NAMALWA (cell line): ENCODE measurements at regions not wholly inside any gene's neighbourhood (a gene's known extent, or its start where the extent isn't known, plus 50 kb on each side); places are given as distances from the start of the nearest gene placed in this dataset.
"Not testable (repeated sequence)": the region's sequence is repeated elsewhere in the genome, so short reads cannot be mapped to it uniquely, and the experiment has no call there.

Source experiments
- DNase-seq: peaks from one replicate; pipeline ENCODE4 v3.0.0-alpha.2; 2015; ENCODE audit warnings: low spot score

- no peak for DNase-seq
Measured at GRCh38 chr15:79539401-79539800, 107.3 kb downstream of the MINAR1 start.

DNA sequence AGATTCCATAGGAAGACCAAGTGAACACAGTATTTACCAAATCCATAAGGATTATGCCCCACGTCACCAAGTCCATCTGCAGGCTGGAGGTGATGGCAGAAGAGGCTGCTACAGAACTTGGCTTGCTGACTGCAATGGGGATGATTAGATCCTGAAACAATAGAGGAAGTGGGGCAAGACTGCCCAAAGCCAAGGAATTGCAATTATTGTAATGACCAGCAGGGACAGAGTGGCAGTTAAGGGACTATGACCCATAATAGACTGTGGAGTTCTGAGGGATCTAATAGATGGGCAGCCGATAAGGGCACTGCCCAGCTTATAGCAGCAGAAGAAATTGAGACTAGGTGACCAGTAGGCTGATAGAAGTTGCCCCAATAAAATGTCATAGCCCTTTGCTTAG is 108.4 kb downstream of the MINAR1 start:
- peak; percentile 8 for DNase-seq

- no peak for DNase-seq
Measured at GRCh38 chr15:79541196-79541595, 109.1 kb downstream of the MINAR1 start.

DNA sequence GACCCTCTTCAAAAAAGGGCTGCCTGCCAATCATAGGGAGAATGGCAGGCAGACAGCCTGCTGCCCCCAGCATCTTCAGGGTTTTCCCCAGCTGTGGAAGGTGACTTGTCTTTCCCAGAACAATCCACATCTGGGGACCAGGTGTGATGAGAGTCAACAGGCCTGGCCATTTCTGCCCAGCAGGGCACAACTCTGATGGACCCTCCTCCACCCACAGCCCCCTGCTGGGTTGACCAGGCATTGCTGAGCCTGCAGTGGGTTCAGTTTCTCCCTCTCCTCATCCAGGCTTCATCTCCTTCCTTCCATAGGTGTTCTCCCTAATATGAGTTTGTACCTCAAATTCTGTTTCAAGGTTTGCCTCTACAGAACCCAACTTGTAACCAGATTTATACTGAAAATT is 111.0 kb downstream of the MINAR1 start:
- DNase-seq: no peak

DNA sequence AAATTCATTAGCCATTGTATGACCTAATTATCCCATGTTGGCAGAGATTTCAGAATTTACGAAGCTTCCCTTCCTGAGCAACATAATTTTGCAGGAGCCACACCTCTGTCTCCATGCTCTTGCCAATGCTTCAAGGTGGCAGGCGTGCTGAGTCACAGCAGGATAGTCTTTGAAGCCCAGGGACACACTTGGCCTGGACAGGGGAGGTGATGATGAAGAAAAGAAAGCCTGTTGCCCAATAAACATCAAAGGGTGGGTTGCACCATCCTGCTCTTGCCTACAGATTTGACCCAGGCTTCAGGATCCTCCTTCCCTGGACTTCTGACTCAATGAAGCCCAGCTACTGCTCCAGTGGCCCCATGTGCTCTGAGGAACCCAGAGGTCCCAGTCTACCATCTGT is 117.1 kb downstream of the MINAR1 start:
- DNase-seq: no peak

DNA sequence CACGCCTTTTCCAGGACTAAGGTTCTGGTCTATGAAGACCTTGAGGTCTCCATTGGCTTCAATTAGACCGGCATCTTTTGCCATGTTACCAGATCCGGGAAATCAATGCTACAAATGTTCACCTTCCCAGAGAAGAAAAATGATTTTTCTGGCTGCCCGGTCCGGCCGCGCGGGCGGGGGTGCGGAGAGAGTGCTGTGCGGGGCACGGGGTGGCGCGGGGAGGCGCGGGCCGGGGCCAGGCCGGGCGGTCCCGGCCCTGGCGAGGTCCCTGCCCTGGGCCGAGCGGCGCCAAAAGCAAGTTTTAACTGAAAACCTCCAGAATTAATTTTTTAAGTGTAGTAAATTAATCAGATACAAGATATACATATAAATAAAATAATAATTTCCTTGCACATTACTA is 128.2 kb downstream of the MINAR1 start:
- DNase-seq: no peak

GRCh38 chr15:79561982-79562381 is 129.8 kb downstream of the MINAR1 start:
- no peak for DNase-seq

GRCh38 chr15:79562403-79562815 is 130.3 kb downstream of the MINAR1 start:
- DNase-seq: no peak

DNA sequence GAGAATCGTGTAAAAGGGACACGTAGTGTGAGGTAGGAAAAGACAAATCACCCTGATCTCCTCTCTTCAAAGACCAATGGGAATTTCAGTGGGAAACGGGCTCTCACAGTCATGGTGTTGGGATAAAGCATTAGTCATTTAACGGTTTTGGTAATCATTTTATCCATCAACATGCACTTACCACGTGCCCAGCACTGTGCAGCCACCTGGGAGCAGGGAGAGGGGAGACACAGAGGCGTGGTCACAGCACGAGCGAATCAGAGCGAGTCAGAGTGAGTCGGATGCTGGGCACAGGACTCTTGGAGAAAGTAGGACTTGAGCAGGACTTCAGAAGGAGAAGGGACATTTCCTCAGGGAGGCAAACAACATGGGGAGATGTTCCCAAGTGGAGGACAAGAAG is 130.8 kb downstream of the MINAR1 start:
- DNase-seq: no peak

DNA sequence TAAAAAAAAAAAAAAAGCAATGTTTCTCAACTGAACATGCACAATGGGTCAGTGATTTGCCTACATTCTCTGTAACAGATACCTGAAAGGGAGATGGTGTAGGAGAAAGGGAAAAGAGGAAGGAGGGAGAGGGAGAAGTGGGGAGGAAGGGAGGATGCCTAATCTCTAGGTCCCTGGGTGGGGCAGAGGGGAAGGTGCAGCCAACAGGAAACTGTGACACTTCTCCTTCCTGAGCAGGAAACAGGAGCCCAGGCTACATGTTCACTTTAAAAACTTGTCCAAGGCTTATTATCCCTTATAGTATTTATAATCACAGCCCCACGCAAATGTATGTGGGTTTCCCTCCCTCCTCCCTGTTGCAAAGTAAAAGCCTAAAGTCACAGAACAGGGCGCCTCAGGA is 137.9 kb downstream of the MINAR1 start:
- DNase-seq: no peak

DNA sequence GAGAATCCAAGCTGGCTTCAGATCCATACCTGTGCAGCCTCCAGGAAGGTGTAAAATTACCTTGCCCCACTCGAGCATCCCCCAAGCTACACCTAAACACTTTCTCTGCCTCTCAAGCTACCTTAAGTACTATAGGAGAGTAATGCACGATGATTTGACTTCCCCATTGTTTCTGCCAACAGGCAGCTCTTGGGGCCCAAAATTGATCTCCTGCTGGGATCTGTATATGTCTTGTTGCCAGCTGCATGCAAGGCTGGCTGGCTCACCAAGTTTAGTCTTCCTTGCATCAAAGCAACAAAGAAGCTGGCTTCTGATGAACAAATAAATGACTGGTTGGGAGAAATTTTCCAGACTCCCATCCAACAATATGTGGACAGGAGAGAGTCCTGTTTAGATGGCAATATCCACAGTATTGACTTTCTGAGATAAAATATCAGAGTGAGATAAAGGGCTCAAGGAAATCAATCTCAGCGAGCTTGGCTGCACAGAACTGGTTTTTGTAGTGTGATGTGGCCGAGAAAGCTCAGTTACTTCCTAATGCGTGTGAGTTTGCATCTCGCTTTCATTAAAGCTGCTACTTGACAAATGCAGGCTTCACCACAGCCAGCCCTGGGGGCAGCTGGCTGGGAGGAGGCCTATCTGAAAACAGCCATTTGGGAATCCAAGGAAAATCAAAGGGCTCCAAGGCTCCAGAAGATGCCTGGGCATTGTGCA is 140.7 kb downstream of the MINAR1 start:
- DNase-seq: no peak

DNA sequence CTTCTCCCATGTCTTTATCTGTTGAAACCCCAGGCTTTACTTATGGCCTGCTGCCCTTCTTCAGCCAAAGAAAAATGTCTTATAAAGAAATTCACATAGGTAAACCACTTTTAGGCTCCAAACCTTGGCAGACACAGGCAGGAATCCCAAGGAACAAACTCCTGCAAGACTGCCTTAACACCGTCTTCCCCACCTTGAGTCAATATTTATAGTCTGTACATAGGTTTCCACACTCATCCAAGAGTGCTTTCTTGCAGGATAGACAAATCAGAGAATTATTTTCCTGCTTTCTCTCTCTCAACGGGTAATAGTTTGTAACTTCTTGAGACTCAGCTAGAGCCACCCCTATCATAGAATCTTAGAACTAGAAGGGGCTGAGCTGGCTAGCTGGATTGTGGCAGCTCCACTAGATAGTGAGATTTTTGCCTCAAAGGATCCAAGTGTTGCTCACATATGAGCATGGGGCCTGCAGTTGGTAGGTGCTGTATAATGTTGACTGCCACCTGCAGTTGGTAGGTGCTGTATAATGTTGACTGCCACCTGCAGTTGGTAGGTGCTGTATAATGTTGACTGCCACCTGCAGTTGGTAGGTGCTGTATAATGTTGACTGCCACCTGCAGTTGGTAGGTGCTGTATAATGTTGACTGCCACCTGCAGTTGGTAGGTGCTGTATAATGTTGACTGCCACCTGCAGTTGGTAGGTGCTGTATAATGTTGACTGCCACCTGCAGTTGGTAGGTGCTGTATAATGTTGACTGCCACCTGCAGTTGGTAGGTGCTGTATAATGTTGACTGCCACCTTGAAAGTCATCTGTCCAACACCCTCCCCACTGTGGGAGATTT is 142.5 kb downstream of the MINAR1 start:
- not testable (repeated sequence) for DNase-seq

- no peak for DNase-seq
Measured at GRCh38 chr15:79582650-79583049, 150.5 kb downstream of the MINAR1 start.

DNA sequence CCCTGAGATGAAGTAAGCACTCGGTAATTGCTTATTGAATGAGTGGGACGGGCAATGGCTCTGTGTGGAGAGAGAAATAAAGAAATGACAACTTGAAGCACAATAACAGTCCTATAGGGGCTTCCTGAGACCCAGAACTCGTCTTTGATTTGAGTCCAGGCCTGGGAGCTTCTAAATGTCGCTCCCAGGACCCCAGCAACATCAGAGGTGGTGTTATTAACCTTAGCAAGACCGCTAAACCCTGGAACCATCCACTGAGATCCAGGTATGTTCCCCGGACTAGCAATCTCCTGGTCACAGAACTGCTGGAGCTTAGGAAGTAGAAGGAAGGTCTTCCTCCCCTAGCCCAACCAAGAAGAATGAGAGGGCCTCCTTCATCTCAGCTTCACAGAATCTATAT is 160.0 kb downstream of the MINAR1 start:
- no peak for DNase-seq

DNA sequence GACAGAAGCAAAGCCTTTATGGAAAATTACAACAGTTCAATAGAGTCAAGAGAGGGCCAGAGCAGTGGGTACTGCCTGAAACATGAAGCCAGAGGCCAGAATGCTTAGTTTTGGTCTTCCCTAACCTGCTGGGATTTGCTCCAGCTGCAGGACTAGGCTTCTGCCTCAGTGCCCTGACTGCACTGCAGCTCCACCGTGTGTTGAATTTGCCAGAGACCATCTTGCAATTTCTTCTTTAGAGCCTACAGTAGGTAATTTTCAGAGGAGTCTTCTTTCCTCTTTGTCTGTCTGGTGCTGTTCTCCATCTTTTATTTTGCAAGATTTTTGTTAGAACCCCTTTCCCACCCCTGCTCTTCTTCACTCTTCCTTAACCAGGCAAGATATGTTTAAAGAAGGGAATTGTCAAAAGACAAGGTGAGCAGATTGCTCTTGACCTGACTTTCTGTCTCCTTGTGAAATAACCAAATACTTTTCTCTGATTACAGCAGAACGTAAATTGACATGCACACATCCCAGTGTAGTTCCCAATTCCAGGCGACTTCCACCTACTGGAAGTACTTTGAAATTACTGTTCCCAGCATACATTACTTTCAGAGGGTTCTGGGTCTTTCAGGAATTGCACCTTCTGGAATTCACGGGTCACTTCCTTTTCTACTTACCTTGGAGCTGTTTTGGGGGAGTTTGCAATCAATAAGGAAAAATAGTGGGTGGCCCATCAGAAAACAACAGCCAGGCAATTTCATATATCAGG is 161.2 kb downstream of the MINAR1 start:
- peak; percentile 11 for DNase-seq

DNA sequence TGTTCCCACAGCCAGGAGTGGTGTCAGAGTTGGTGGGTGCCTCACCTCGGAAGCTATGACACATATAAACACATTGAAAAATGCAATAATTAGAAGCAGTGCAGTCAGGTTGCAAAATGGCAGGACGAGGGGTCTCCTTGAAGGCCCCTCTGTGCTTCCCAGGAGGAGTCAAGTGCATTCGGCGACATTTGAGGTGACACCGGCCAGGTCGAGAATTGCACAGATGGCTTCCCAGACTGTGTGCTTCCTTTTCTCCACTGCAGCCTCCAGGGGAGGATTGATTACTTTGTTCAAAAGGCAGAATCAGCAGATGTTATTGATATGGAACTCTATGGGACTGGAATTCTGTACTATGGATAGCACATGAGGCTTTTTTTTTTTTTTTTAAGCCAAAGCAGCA is 163.2 kb downstream of the MINAR1 start:
- DNase-seq: no peak

- DNase-seq: peak; percentile 98
Measured at GRCh38 chr15:79595995-79596622, 164.0 kb downstream of the MINAR1 start.

DNA sequence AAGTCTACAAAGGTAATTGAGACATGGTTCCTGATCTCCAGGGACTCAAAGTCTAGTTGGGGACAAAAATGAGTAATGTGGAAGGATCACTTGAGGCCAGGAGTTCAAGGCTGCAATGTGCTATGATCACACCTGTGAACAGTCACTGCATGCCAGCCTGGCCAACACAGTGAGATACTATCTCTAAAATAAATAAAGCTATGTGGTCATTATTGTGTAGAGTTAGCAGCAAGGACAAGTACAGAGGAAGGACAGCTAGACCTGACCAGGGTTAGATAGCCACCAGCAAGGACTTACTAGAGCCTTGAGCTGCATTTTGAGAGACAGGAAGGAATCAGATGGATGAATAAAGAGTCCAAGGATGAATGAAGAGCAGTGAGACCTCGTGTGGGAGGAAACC is 166.5 kb downstream of the MINAR1 start:
- no peak for DNase-seq

DNA sequence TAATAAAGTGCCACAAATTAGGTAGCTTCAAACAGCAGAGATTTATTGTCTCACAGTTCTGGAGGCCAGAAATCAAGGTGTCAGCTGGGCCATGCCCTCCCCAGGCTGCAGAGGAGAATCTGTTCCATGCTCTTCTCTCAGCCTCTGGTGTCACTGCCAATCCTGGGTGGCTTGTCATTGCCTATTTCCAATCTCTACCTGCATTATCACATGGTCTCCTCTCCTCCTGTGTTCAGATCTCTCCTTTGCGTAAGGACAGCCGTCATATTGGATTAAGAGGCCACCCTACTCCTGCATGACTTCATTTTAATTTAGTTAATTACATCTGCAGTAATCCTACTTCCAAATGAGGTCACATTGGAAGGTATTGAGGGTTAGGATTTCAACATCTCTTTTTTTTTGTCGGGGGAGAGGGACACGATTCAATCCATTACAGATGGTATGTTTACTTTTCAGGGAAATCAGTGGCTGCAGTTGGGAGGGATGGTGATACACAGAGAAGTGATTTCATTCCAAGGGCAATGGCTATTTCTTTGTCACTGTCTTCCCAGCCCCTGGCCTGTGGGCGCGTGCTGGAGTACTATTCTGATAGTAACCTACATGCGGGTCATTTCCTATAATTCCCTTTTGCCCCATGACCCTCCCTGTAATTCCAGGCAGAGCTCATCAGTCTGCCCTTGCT is 169.4 kb downstream of the MINAR1 start:
- DNase-seq: no peak

DNA sequence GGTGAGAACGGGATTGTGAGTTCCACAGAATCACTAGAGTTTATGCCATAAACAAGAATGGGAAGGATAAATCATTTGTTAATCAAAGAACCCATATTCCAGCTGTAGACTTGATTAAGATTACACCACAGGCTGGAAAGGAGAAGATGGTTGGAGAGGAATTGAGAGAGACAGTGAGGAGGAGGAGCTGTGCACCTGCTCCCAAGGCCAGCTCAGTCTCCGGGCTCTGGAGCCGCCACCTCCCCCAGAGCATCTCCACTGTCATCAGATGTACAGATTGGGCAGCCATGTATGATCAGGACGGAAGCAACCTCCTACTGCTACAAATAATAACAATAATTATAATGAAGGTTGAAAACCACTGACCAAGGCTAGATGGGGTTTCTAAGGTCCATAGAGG is 170.0 kb downstream of the MINAR1 start:
- DNase-seq: no peak

DNA sequence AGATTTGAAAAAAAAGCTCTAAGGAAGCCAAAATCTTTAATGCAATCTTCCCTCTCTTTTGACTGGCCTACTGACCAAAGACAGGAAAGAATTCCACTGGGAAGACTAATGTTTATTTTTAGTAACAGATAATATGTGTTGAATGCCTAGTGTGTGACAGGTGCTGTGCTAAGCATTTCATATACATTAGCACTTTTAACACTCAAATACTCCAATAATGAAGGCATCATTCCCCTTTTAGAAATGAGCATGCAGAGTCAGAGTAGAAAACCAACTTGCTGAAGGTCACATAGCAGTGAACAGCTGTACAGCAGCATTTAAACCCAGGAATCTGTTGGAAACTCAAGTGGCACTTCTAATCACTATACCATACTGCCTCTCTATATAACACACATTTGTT is 170.6 kb downstream of the MINAR1 start:
- no peak for DNase-seq

DNA sequence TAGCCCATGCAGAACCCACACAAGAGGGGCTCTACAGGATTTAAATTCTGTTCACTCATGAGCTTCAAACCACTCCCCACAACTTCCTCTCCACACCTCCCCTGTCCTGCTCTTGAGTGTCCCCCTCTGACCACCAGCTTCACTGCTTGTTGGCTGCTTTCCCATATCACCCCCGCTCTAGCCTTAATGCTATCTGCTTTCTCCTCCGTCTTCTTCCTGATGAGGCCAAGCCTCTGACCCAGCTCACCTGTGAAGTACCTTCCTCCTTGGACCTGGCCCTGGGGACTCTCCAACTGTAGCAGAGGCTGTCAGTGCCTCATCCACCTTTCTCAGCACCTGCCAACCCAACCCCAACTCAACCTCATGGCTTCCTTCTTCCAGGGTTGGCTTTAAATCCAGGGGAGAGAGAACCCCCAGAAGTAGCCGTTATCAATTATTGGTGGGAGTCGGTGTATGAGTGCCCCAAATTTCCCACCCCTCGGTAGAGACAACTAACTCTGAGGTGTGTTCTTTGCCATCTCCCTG is 174.8 kb downstream of the MINAR1 start:
- DNase-seq: no peak
